ENCODE measurements at regions not wholly inside any gene's neighbourhood (a gene's known extent, or its start where the extent isn't known, plus 50 kb on each side); places are given as distances from the start of the nearest gene placed in this dataset.
"Not testable (repeated sequence)": the region's sequence is repeated elsewhere in the genome, so short reads cannot be mapped to it uniquely, and the experiment has no call there.

DNA sequence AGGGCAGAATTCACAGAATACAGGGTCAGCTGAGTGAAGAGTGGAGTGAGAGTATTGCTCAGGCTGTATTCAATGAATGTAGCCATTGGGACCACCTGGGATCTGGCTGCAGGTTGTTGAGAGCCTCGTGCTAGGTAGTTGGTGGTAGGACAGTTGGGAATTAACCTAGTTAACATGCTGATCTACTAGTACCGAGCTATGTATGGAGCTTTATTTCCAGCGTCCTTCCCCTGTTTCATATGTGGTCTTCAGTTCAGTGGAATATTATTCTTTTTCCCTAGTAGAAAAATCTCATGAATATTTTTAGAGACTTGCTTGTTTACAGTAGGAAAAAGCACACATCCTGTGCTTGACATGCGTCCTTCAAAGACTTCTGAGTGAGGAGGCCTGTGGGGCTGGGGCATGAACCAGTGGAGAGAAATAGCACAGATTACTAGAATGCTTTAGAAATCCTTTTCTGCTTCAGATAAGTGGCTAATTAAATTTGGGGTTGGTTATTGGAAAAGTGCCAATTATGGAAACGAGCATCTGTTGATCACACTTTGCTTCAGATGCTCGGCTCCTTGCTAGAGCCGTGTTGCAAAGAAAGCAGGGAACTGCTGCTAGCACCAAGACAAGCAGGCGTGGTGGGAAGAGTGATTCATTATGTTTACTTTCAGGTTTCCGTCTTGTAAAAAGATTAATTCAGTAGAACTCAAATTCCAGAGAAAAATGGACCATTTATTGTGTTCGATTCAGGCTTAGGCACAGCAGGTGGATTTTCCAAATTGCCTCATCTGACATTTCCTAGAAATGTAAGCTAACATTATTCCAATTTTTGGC lies 53.6 kb downstream of the ARF6 start:
- no peak for DNase-seq

GRCh38 chr14:49947506-49947905 lies 54.6 kb downstream of the ARF6 start:
- DNase-seq = no peak

DNA sequence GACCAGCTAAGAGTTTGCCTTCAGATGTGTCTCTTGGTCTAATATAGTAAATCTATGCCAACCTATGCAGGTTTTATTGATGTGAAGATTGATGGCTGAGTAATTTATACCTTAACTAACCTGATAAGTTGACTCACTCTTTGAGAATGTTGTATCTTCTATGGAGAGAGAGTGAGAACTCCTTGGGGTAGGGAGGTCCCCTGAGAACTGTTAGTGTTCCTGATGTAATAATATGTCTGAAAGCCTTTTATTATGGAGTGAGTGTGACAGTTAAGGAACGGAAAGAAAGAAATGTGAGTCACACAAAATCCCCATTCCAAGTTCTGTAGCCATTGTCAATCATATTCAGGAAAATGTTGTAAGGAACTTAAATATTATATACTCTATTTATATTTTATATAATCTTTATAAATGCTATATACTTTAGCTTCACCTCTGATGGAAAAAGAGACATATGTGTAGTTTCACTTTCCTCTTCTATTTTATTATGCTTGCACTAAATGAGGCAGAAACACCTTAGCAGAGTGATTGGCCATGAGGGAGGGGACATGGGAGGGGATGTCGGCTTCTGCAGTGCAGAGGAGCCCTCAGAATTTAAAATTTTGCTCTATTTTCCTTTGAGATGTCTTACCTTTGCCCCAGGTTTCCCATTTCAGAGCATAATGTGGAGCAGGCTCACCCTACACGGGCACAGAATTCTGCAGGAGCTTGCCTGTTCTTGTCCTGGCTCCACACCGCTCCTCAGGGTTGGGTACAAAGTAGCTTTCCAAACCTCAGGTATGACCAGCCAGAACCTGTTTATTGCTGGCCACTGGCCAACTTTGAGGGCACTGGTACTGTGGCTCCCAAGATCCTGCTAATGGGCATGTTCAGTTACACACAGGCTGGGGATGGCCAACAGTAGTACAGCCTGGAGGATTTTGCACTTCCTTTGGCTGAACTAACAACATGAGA lies 57.7 kb downstream of the ARF6 start:
- DNase-seq = no peak

DNA sequence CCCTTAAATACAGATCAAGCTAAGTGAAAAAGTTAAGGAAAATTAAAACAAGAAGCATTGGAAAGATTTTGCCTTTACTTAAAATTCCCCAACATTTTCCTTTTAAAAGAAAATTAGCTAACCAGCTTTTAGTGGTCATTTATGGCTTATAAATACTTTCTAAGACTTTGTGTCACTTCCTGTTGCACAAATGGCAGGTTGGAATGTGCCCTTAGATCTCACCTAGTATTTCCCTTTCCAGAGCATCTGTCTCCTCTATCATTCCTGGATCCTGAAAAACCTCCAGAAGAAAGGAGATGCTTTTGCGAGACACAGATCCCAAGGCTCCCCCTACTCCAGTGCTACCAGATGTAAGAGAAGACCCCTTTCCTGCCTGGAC lies 58.3 kb downstream of the ARF6 start:
- DNase-seq = no peak

- no peak for DNase-seq
Observed at GRCh38 chr14:49951691-49952345, 58.9 kb downstream of the ARF6 start.

DNA sequence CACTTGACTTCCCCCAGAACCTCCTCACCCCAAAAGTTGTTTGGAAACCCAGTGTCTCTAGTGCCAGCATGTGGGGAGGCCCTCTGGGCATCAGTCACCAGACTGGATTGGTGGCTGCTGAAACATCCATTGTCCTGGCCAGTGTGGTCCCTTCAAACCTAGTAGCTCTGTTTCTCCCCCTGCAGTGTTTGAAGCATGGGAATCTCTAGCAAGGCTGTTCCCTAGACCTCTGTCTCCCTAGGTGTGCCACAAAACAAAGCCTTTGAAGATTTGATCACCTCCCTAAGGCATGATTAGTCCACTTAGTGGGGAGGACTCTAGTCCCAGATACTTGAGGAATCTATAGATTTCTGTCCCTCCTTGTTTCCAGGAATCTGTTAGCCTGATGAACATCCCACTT lies 60.3 kb downstream of the ARF6 start:
- no peak for DNase-seq

GRCh38 chr14:49954171-49954631 lies 61.3 kb downstream of the ARF6 start:
- no peak for DNase-seq

- no peak for DNase-seq
Observed at GRCh38 chr14:49955024-49955423, 62.1 kb downstream of the ARF6 start.

DNA sequence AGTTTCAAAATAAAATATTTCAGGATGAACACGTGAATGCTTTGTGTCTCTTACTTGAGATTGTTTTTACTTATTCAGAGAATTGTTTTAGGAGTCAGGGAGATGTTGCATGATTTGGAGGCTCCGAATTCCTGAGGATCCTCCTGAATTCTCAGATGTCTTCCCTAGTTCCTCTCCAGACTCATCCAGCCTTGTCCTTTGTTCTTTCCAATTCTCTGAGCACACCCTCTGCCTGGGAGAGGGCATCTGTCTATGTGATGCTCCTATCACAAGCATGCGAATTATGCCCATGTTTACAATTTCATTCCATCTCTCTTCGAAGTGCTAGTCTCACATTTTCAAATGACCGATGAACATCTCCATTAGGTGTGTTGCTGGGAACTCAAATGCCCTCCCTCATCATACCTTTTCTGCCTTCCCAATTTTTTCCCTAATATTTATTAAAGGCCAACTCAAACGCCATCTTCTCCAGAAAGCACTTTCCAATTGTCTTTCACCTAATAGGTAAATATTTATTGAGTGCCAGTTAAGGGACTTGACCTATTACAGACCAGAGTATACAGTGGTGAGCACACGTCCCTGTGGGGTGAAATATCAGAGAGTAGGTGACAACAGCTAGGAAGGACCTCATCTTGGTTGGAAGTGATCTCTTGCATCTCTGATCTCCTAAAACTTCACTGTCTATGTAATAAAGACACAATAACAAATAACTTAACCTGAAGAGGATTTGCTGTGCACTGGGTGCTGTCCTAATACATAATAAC lies 64.4 kb downstream of the ARF6 start:
- DNase-seq = no peak

DNA sequence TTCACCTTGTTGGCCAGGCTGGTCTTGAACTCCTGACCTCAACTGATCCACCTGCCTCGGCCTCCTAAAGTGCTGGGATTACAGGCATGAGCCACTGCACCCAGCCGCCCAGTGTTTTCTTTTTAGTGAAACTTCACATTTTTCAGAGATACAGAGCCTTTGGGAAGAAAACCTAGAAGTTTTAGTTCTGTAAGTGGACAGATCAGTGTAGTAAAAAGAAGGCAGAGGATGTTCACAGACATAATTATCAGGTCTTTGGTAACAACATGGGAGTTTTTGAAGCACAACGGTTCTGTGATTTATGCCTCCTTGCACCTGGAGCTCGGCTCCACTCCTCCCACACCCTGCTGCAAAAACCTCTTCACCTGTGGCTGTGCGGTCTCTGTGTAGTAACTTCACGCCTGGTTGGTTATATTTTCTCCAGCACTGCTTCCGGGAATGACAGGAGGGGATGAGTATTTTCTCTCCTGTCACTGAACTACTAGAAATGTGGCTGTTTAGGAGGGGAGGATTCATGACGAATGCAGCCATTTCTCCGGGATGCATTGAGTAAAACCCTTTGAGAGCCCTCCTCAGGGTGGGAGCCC lies 67.0 kb downstream of the ARF6 start:
- no peak for DNase-seq

- no peak for DNase-seq
Observed at GRCh38 chr14:49960453-49960852, 67.6 kb downstream of the ARF6 start.

- DNase-seq = no peak
Observed at GRCh38 chr14:49961270-49962222, 68.7 kb downstream of the ARF6 start.

GRCh38 chr14:49962621-49963020 lies 69.7 kb downstream of the ARF6 start:
- DNase-seq = no peak

GRCh38 chr14:49965068-49965651 lies 72.3 kb downstream of the ARF6 start:
- not testable (repeated sequence) for DNase-seq

DNA sequence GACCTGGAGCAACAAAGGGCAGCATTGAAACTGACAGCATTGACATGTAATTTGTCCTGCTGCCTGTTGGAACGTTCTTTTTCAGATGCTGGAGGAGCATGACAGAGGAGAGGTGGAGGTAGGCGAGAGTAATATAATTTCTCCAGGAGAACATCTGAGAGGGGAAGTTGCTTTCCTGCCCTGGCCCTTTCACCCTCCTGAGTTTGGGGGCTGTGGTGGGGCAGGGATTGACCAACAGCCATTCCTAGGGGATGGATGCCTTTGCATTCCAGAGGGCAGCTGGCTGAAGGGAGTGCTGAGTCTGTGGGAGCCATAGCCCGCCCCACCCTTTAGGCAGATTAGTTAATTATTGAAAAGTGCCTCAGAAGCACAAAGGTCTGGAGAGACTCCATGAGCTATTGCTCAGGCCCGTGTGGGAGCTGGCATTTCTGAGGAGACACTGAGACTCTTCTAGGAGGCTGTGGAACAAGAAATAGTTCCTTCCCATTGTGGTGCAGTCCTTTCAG lies 73.5 kb downstream of the ARF6 start:
- no peak for DNase-seq

DNA sequence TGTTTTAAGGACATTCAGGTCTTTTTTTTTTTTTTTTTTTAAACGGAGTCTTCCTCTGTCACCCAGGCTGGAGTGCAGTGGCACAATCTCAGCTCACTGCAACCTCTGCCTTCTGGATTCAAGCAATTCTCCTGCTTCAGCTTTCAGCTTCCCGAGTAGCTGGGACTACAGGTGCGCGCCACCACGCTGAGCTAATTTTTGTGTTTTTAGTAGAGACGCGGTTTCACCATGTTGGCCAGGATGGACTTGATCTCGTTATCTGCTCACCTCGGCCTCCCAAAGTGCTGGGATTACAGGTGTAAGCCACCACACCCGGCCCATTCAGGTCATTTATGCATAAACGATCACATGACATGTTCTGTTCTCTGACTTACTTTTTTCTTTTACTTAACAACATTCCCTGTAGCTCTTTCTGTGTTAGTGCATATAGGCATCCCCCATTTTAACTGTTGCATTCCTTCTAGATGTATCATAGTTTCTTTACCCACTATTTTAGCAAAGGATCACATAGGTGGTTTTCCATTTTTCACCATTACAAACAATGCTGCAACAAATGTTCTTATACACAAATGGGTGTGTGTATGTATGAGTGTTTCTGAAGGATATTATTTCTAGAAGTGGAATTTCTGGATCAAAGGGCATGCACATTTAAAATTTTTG lies 74.2 kb downstream of the ARF6 start:
- no peak for DNase-seq

DNA sequence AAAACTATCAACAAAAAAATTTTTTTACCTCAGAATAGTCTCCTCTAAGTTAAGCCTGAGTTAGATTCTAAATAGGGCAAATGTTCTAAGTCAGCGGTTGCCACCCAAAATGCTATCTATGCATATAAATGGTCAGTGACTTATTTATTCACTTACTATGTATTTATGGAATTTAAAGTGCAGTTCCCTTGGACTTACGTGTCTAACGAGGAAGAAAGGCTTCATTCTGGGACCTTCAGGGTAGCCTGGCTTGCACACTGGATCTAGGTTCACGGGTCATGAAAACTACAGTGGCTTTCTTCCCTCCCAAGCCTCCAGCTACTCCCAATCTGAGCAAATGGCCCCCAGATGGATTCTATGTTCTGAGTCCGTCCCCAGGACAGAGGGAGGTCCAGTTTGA lies 77.1 kb downstream of the ARF6 start:
- no peak for DNase-seq

GRCh38 chr14:49970474-49971147 lies 77.7 kb downstream of the ARF6 start:
- DNase-seq = peak; percentile 67 to 80
